ENCODE measurements at regions not wholly inside any gene's neighbourhood (a gene's known extent, or its start where the extent isn't known, plus 50 kb on each side); places are given as distances from the start of the nearest gene placed in this dataset.

- Histone ChIP-seq H3K36me3 (replicated peaks; ENCODE audit: insufficient read depth, low read depth) (no peaks in the 10 kb centered on the region), H3K4me3 (no peak overlapping the region), H4K20me1 (ENCODE audit: insufficient read depth, poor library complexity, severe bottlenecking) (no peaks in the 10 kb centered on the region), H3K4me1 (ENCODE audit: insufficient read depth) (no peaks in the 10 kb centered on the region), H3K4me2 (no peak overlapping the region), H3K9me2 (replicated peaks; ENCODE audit: insufficient read depth) (no peaks in the 10 kb centered on the region), H2AFZ (no peak overlapping the region), H3K27me3 (no peaks in the 10 kb centered on the region), H3K9me3 (ENCODE audit: low read depth) (no peaks in the 10 kb centered on the region), H3K27ac (no peak overlapping the region), H3K79me2 (no peaks in the 10 kb centered on the region)
- DNase-seq (ENCODE audit: low spot score), result no peak
- WGBS (ENCODE audit: low lambda C conversion rate, missing lambda C conversion rate), result 57% methylated on average over 7 of the region's 7 CpGs
- no peak for TF ChIP-seq EZH2phosphoT487 (IDR thresholded peaks at IDR 0.05; ENCODE audit: low read depth, severe bottlenecking, unreplicated experiment)
- TF ChIP-seq EZH2 (IDR thresholded peaks at IDR 0.05; ENCODE audit: borderline replicate concordance), result no peak
- no peak for TF ChIP-seq CTCF (IDR thresholded peaks at IDR 0.05; ENCODE audit: poor library complexity)
Measured at GRCh38 chr20:39234520-39235095, 272.5 kb downstream of the DHX35 start.

- DNase-seq (ENCODE audit: low spot score), result no peak
- Histone ChIP-seq H3K4me2 (no peak overlapping the region), H3K4me1 (ENCODE audit: insufficient read depth) (no peaks in the 10 kb centered on the region), H3K79me2 (no peaks in the 10 kb centered on the region), H2AFZ (no peak overlapping the region), H3K4me3 (no peak overlapping the region), H3K36me3 (replicated peaks; ENCODE audit: insufficient read depth, low read depth) (no peaks in the 10 kb centered on the region), H3K9me3 (ENCODE audit: low read depth) (no peaks in the 10 kb centered on the region), H4K20me1 (ENCODE audit: insufficient read depth, poor library complexity, severe bottlenecking) (no peaks in the 10 kb centered on the region), H3K27me3 (no peaks in the 10 kb centered on the region), H3K27ac (no peak overlapping the region), H3K9me2 (replicated peaks; ENCODE audit: insufficient read depth) (no peaks in the 10 kb centered on the region)
- TF ChIP-seq CTCF (IDR thresholded peaks at IDR 0.05; ENCODE audit: poor library complexity) (no peak), EZH2phosphoT487 (IDR thresholded peaks at IDR 0.05; ENCODE audit: low read depth, severe bottlenecking, unreplicated experiment) (no peak), EZH2 (IDR thresholded peaks at IDR 0.05; ENCODE audit: borderline replicate concordance) (no peak)
- WGBS (ENCODE audit: low lambda C conversion rate, missing lambda C conversion rate), result 84% methylated on average over 4 of the region's 4 CpGs
Measured at GRCh38 chr20:39233755-39234154, 271.6 kb downstream of the DHX35 start.

GRCh38 chr20:39227416-39227815, 265.3 kb downstream of the DHX35 start:
- Histone ChIP-seq H3K4me3 (no peak overlapping the region), H2AFZ (no peak overlapping the region), H3K4me1 (ENCODE audit: insufficient read depth) (no peaks in the 10 kb centered on the region), H3K4me2 (no peak overlapping the region), H3K9me2 (replicated peaks; ENCODE audit: insufficient read depth) (no peaks in the 10 kb centered on the region), H3K36me3 (replicated peaks; ENCODE audit: insufficient read depth, low read depth) (no peaks in the 10 kb centered on the region), H3K9me3 (ENCODE audit: low read depth) (no peaks in the 10 kb centered on the region), H3K27me3 (peaks cover 8% of the 10 kb centered on the region), H3K79me2 (no peaks in the 10 kb centered on the region), H4K20me1 (ENCODE audit: insufficient read depth, poor library complexity, severe bottlenecking) (no peaks in the 10 kb centered on the region), H3K27ac (no peak overlapping the region)
- DNase-seq (ENCODE audit: low spot score), result no peak
- whole genome bisulfite sequencing (ENCODE audit: low lambda C conversion rate, missing lambda C conversion rate), result 80% methylated on average over 7 of the region's 7 CpGs
- no peak for TF ChIP-seq EZH2 (IDR thresholded peaks at IDR 0.05; ENCODE audit: borderline replicate concordance)
- TF ChIP-seq CTCF (IDR thresholded peaks at IDR 0.05; ENCODE audit: poor library complexity), result no peak
- no peak for TF ChIP-seq EZH2phosphoT487 (IDR thresholded peaks at IDR 0.05; ENCODE audit: low read depth, severe bottlenecking, unreplicated experiment)
